NOMO-1 treated with dmso at 0.1 percent for 144 hours (cell line): ENCODE measurements at regions not wholly inside any gene's neighbourhood (a gene's known extent, or its start where the extent isn't known, plus 50 kb on each side); places are given as distances from the start of the nearest gene placed in this dataset.
"Not testable (repeated sequence)": the region's sequence is repeated elsewhere in the genome, so short reads cannot be mapped to it uniquely, and the experiment has no call there.

Experiments used
- DNase-seq: peaks from one replicate; lab custom pipeline; 2025; ENCODE audit not compliant: unreplicated experiment; lab: John Stamatoyannopoulos, UW

DNA sequence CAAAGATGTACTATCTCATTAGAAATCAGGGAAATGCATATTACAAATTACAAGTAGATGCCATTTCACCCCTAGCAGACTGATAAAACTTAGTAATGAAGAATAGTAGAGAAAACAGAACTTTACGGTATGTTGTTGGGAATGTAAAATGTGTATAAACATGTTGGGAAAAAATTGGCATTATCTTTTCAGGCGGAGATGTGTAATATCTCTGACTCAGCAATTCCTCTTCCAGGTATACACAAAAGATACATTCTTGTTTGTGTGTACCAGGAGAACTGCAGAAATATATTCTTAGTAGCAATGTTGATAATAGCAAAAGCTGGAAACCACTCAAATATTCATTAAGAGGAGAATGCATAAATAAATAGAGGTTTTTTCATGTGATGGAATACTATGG, 204.5 kb downstream of the LPIN1 start:
- no peak for DNase-seq

DNA sequence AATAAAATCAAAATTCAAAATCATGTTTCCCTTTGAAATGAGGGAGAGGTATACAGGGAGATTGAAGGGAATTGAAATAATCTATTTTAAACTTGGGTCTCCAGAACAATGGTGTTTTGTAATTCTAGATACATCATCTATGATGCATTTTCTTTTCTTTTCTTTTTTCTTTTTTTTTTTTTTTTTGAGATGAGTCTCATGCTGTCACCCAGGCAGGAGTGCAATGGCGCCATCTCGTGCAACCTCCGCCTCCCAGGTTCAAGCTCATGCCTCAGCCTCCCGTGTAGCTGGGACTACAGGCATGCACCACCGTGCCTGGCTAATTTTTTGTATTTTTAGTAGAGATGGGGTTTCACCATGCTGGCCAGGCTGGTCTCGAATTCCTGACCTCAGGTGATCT, 205.1 kb downstream of the LPIN1 start:
- not testable (repeated sequence) for DNase-seq

DNA sequence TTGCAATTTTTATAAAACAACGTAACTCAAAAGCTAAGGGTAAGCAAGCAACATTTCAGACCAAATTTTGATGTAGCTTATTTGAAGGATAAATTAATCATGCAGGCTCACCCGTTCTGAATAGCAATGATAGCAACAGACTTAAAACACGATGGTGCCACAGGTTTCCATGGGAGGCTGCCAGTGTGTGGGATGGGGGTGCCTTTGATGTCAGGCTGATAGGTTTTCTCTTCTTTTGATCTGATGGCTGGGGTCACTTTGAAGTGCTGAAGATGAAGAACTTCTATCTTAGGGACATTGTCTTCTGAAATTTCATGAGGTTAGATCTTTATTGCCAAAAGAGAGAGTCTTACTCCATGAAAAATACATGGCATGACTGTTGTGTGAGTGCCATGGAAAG, 206.8 kb downstream of the LPIN1 start:
- DNase-seq = no peak

DNA sequence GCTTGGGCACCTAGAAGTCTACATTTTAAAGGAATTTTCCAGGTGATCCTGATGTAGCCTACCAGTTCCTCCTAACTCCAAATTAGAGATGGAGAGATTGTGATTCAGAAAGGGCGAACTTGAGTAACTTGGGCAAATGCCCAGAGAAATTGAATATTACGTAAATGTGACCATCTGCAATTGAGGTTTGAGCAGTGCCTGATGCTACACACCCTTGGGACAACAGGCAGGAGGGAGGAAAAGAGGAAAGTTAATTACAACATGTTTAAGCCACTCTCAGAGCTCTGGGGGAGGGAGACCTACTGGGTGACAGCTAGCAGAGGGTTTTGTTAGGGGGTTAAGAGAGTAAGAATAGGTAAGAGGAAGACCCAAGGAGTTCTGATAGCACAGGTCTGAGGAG, 208.9 kb downstream of the LPIN1 start:
- no peak for DNase-seq

DNA sequence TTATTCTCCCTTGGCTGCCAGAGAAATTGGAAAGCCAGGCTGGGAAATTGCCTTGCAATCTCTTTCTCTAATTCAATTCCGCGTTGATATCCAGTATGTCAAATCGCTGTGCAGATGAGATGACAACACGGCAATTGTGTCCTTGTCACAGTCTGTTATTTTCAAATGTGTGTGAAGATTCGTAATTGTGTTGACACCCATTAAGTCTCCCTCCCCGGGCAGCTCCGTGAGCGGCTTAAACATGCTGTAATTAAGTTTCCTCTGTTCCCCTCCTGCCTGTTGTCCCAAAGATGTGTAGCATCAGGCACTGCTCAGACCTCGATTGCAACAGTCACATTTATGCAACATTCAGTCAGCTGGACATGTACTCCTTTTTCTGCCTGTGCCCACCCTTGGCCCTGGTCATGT, 209.5 kb downstream of the LPIN1 start:
- DNase-seq = no peak

DNA sequence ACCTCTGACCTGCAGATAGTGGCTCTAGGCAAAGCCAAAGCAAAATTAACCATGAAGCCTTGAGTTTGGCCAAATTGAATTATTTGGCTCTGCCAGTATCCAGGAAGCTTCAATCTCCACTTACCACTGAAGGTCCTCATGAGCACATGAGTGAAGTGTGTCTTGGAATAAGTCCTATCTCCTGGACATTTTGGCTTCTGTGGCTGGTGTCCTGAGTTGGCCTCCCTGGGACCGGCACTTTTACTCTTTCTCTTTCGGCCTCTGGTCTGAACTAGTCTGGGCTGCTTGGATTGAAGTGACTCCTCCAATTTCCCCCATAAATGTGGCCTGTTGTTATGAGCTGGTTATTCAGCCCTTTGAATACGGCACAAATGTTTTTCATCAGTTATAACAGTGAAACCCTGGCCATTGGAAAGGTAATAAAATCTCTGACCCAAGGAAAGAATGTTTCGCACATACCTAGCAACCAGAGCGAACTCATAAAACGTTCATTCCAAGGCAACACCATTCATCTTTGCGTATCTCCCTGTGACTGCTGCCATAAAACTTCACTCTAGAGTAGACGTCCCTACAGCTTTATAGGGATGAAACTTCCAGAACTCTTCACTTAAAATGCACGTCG, 216.4 kb downstream of the LPIN1 start:
- DNase-seq = no peak

DNA sequence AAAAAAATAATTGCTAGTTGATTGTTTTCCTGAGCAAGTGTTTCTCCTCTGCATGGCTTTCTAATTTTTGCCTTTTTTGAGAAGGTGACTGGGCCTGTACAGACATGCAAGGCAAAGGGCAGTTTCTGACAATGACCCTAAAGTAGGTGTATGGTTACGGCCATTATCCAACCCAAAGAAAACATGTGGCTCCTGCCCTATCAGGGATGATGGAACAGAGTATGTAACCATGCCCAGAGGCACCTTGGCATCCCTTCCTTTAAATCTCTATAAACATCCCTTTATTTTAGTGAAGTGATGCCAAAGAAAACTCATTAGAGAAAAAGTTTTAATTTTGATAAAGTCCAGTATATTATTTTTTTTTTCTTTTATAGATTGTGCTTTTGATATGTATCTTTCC, 217.5 kb downstream of the LPIN1 start:
- DNase-seq = no peak

DNA sequence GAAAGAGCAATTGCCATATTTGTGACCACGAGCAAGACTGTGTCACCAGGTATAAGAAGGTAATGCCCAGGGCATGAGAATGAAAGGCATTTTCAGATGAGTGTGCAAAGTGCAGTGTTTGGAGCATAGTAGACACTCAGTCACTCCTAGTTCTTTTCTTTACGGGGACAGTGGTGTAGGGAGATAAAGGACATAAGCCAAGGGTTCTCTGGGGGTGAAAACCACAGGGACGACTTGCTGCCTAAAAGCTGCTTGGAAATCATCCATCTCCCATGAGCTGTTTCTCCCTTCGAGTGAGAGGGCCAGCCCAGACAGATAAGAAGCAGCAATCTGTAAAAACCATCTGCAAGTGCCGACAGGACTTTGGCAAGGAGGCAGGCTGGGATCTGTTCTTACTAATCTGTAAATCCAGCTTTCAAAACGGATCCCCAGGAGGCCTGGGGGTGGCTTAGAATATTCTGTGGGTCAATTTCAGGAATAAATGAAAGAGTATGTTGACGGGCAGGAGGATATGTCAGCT, 221.6 kb downstream of the LPIN1 start:
- DNase-seq = no peak

DNA sequence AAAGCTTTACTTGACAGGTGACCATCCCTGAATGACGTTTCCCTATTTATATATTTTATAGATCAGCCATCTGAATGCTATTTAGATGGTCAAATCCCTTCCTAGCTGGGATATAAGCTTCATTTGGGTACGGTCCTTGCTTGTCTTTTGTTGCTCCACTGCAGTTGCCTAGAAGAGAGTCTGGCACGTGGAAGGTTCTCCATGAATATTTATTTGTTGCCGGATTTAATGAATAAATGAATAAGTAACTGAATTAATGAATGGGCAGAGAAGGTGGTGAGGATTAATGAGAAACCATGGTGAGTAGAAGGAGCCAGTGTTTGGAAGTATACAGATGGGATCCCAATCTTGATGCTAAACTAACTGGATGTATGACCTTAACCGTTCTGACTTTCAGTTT, 222.1 kb downstream of the LPIN1 start:
- DNase-seq = no peak

DNA sequence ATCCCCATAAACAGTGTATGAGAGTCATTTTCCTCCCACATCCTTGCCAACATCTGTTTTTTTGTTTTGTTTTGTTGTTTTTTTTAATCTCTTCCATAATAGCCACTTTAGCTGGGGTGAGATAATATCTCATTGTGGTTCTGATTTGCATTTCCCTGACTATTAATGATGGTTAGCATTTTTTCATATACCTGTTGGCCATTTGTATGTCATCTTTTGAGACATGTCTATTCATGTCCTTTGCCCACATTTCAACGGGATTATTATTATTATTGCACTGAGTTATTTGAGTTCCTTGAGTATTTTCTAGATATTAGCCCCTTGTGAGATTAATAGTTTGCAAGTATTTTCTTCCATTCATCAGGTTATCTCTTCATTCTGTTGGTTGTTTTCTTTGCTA, 223.3 kb downstream of the LPIN1 start:
- DNase-seq = no peak

DNA sequence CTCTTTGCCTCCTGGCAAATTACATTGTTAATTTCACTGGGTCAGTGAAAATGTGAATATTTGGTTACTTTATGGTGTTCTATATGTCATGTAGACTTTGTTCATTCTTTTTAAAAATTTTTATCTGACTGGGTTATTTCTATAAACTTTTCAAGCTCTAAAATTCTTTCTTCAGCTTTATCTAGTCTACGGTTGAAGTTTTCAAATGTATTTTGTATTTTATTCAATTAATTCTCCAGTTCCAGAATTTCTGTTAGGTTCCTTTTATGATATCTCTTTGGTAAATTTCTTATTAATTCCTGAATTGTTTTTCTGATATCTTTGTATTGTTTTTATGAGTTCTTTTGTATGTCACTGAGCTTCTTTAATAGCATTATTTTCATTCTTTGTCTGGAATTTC, 228.1 kb downstream of the LPIN1 start:
- no peak for DNase-seq

DNA sequence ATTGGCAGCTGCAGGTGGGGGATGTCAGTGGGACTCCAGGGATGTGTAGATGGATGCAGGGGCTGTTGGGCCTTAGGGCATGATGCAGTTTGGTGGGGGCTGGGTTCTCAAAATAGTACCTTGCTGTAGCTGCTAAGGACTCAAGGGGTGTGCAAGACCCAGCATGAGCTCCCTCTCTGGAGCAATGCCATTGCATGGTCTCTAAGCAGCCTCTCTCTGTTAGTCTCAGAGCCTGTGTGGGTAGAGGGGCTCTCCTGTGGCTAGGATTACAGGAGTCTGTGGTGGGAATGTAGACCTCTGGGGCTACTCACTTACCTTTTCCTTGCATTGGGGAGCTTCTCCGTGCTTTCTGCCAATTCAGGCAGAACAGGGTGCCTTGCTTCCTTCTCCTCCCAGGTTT, 228.9 kb downstream of the LPIN1 start:
- no peak for DNase-seq

DNA sequence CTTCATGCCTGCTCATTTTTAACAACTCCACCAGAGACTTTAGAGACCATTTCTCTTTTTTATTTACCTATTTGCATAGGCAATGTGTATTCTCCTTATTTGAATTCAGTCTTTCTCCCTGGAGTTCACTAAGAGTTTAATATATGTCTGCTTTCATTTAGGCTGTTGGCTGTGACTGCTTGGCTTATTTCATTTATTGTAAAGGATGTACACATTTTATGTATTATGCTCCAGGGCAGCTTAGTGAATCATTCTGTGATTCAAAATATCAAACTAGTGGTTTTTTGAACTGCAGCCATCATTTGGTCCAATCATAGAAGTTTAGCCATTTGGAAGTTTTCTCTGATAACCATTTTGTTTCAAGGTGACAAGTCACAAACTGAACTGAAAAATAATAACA, 229.6 kb downstream of the LPIN1 start:
- no peak for DNase-seq

DNA sequence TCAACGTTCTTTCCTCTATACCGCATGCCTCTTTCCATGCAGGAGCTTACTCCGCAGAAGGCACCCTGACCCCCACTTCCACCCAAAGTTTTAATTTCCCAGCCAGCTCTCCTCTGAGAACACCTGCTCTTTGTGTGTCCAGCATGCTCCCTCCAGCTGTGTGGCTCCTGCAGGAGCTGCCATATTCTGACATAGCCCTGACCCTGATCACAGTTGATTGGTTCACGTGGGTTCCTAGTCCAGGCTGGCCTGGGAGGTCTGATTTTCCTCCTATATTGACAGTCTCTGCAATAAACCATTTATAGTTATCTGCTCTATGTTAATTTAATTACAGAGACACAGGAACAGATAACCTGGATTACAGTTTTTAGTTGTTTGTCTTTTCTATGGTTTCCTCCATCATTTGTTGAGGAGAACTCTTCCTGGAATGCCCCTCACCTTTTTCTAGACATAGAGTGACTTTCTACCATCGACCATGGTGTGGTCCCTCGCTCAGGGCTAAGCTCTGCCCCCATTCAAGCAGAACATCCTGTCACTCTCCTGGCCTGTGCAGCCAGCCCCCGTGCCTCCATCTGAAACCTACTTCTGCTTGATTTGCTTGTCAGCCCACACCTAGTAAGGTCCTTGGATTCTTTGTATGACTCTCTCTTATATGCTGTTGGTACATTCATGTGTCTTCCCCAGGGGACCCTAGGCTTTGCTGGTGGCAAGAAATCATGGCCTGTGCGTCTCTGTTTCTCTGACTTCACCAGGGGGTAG, 231.5 kb downstream of the LPIN1 start:
- no peak for DNase-seq

DNA sequence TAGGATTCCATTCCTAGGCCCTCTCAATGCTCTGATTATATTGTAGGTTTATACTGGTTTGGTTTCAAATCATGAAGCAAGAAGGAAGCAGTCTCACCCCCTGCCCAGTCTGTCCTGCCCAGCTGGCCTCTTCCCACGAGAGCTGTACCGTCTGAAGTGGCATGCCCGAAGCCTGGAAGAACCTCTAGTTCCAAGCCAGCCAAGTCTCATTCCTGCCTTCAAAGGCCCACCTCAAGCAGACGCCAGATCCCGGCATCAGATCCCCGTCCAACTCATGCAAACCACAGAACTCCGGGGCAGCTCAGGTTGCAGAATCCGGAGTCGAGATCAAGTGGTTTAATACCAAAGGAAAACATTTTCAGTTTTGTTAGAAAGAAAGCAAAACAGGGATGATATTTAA, 234.4 kb downstream of the LPIN1 start:
- no peak for DNase-seq

DNA sequence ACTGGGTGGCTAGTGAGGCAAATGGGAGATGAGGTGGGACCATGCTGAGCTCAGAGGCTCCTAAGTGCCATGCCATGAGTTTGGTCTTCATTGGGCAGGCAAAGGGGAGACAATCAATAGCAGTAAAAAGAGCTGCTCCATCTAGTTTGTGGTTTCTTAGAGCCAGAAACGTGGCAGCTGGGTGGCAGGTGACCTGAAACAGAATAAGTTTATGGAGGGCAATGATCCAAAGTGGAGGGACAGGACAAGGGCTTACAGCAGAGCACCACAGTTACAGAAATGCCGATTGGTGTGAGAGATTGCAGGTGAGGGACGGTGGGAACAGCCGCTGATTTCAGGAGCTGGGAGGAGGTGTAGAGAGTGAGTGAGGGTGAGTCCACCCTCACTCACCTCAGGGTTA, 237.0 kb downstream of the LPIN1 start:
- no peak for DNase-seq

DNA sequence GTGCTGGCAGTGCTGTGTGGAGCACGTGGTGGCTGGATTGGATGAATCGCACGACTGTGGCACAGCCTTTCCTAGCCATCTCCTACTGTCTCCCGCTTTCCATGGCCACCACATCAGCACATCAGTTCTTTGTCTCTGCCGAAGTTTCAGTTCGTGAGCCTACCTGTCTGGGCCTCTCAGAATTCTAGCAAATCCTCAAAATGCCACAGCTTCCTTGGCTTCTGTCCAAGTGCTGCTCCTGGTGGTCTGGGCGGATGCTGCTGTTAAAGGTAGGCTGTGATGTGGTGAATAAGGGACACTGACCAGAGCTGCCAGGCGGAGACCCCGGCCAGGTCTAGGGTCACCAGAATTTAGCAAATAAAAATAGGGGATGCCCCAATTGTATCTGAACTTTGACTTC, 237.4 kb downstream of the LPIN1 start:
- no peak for DNase-seq

DNA sequence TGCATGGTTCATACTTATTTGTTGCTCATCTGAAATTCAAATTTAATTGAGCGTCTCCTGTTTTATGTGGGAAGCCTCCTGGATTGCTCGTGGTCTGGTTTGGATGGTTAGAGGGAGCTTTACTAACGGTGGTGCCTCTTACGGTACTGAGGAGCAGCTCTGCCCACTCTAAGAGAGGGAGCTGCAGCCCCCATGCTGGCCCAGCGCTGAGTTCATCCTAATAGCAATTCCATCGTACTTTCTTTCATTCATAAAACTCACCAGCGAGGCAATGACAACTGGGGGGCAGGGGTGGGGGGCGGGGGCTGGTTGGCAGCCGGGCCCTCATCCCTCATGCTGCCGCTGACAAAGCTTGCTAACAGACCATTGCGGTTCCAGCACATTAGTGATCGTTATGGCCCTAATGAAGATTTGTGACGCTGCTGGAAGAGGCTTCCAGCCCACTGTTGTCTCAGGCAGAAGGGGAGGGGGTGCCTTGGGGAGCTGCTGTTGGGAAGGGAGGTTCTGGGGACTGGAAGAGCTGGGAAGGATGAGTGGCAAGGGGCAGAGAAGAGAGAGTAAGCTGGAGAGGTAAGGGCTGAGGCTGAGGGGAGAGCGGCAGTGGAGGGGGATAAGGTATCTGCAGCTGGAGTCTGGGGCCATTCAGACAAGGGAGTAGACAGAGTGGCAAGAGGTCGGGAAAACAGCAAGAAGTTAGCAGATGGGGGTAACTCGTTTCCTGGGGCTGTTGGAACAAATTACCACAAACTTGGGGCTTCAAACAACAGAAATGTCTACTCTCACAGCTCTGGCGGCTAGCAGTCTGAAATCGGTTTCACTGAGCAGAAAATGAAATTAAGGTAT, 238.1 kb downstream of the LPIN1 start:
- DNase-seq = no peak

DNA sequence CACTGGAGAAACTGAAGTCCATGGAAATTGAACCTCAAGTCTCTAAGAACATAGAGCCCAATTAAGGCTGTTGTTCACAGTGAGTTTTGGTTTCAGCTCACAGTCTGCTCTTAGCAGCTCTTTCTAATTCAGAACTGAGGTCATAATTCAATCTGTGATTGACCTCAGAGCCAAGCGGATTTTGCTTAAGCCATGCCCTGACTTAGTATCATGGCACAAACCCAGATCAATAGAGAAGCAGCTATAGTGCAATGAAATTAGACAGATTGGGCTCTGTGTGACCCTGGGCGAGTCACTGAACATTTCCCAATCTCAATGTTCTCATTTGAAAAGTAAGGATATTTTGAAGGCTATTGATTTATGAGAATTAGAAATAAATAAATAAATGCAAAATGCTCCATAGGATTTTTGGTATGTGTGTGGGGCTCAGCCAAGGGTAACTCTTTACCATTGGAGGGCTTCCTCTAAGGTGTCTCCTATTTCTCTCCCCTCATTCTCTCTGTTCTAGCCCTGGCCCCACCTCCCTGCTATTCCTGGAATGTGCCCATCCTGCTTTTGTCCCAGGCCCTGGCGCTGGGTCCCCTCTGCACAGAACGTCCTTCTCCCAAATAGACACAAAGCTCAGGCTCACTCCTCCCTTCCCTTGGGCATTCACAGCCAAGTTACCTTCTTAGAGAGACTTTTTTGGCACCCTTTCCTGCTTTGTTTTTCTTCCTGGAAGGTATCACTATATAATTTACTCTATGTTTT, 239.6 kb downstream of the LPIN1 start:
- no peak for DNase-seq

DNA sequence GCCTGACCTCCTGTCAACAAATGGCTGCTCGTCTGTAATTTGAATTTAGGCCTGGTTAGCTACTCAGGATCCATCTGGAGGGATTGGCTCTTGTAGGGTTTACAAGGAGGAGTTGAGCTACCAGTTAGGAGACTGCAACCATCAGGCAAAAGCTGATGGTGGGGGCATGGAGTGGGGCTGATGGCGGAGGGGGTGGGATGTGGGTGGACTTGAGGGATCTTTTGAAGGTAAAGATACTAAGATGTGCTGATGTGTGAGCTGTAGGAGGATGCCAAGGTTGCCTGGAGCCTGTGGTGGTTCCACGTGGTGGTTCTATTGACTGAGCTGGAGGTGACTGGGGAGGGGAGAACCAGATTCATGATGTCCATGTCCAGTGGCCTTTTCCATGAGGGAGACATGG, 240.7 kb downstream of the LPIN1 start:
- DNase-seq = no peak

DNA sequence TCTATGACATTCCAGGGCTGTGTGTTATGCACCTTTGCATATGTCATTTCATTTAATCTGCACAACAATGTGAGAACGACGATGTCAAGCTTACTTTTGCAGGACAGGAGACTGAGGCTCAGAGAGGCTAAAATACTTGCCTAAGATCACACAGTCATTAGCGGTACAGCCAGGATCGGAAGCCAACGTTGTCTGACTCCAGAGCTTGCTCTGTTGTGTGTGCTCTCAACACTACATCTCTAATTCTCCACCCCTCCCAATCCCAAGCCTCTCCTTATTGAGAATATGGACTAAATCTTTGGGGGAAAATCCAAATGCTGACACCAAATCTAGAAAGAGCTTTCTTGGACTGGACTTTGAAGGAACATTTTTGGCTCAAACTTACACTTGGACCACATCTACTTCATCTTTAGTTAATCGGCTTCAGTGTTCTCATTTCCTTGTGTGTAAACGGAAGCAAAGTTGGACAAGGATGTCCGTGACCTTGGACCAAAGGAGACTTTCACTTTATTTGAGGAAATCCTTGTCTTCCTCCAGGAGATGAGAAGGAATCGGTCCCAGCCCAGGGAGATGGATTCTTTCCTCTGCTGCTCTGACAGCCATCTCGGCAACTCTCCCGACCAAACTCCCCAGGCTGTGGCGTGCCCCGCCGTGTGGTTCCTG, 242.4 kb downstream of the LPIN1 start:
- DNase-seq = no peak
